Endothelial cell of umbilical vein (primary cell): ENCODE measurements at regions not wholly inside any gene's neighbourhood (a gene's known extent, or its start where the extent isn't known, plus 50 kb on each side); places are given as distances from the start of the nearest gene placed in this dataset.

Source experiments
- BruUV-seq: library from RNA; stranded (reverse); fragments of 400-500 nt; replicated peaks from 2 replicates; lab custom pipeline; 2021; lab: Mats Ljungman, UMichigan
- CTCF ChIA-PET: fragments of 300-600, 350-600 bp; sonication (Branson Sonifier 250); formaldehyde crosslinking; loops from one replicate; lab custom pipeline; 2021; ENCODE audit warnings: antibody characterized with exemption, inconsistent platforms; lab: Charles Lee
- POLR2A ChIA-PET: fragments of 300-600, 350-600 bp; sonication (Branson Sonifier 250); formaldehyde crosslinking; loops from one replicate; lab custom pipeline; 2021; ENCODE audit warnings: antibody characterized with exemption, inconsistent platforms; lab: Charles Lee
- DNase-seq: peaks from one replicate; pipeline ENCODE4 v3.0.0-alpha.2; 2011; ENCODE audit warnings: low read depth, low spot score
- FAIRE-seq: peaks from 2 replicates; lab custom pipeline; 2011; peaks lifted over from hg19 to GRCh38; lab: Jason Lieb, UNC
- H2AFZ ChIP-seq: 2 replicates; pipeline ENCODE4 v1.6.0; 2012; ENCODE audit warnings: low read depth, low read length, control low read depth, inconsistent platforms
- H3K27ac ChIP-seq: 2 replicates; pipeline ENCODE4 v1.5.1; 2011; ENCODE audit warnings: low read depth, mild to moderate bottlenecking, control low read depth, low read length, moderate library complexity; ENCODE audit not compliant: insufficient read depth
- H3K27me3 ChIP-seq, 2 experiments: 2 replicates each; pipeline versions ENCODE4 v1.6.0 to v1.6.1; 2011; ENCODE audit warnings: low read length in 2 of 2, mixed read lengths in 1 of 2; ENCODE audit not compliant: control insufficient read depth in 2 of 2, insufficient read depth in 2 of 2
- H3K36me3 ChIP-seq, 2 experiments: 2 replicates in 1 of 2; 3 replicates in 1 of 2; pipeline ENCODE4 v1.5.1; 2011; ENCODE audit warnings: low read length in 2 of 2, mild to moderate bottlenecking in 1 of 2, moderate library complexity in 1 of 2; ENCODE audit not compliant: control insufficient read depth in 2 of 2, insufficient read depth in 2 of 2; ENCODE audit errors: extremely low read depth in 1 of 2
- H3K4me1 ChIP-seq: 3 replicates; pipeline ENCODE4 v1.5.1; 2011; ENCODE audit warnings: mild to moderate bottlenecking, low read length; ENCODE audit not compliant: control insufficient read depth, insufficient read depth; ENCODE audit errors: extremely low read depth
- H3K4me2 ChIP-seq: 2 replicates; pipeline ENCODE4 v1.6.1; 2011; ENCODE audit warnings: low read length, control low read depth, mixed read lengths; ENCODE audit not compliant: insufficient read depth
- H3K4me3 ChIP-seq, 3 experiments: fragments of 200-600 bp in 1 of 3; sonication (generic), shearing (Covaris generic) in 1 of 3; replicated peaks in 1 of 3; 2 replicates each; pipeline ENCODE4 v1.5.1; 2011 to 2016; ENCODE audit warnings: control low read depth in 3 of 3, low read length in 3 of 3, mild to moderate bottlenecking in 2 of 3, inconsistent platforms in 1 of 3, low read depth in 1 of 3, moderate library complexity in 1 of 3; ENCODE audit not compliant: insufficient read depth in 1 of 3
- H3K79me2 ChIP-seq: 2 replicates; pipeline ENCODE4 v1.6.0; 2012; ENCODE audit warnings: low read length, inconsistent platforms; ENCODE audit not compliant: control insufficient read depth, insufficient read depth
- H3K9ac ChIP-seq: replicated peaks from 2 replicates; pipeline ENCODE3; 2011; ENCODE audit warnings: low read length, control low read depth; ENCODE audit not compliant: insufficient read depth; ENCODE audit errors: extremely low read depth
- H3K9me1 ChIP-seq: replicated peaks from 3 replicates; pipeline ENCODE4 v1.6.0; 2011; ENCODE audit warnings: mild to moderate bottlenecking, low read length; ENCODE audit not compliant: control insufficient read depth, insufficient read depth; ENCODE audit errors: extremely low read depth
- H3K9me3 ChIP-seq: replicated peaks from 2 replicates; pipeline ENCODE4 v1.5.1; 2012; ENCODE audit warnings: low read length, inconsistent platforms; ENCODE audit not compliant: control insufficient read depth, insufficient read depth
- H4K20me1 ChIP-seq: replicated peaks from 2 replicates; pipeline ENCODE3; 2011; ENCODE audit warnings: mild to moderate bottlenecking, low read length; ENCODE audit not compliant: control insufficient read depth, insufficient read depth; ENCODE audit errors: extremely low read depth
- CTCF ChIP-seq, 2 donors: IDR thresholded peaks; 1 replicate in 1 of 2; 2 replicates in 1 of 2; pipeline ENCODE4 v1.5.1; 2011; ENCODE audit warnings: low read length in 2 of 2, mild to moderate bottlenecking in 2 of 2, moderate library complexity in 2 of 2, control low read depth in 1 of 2, inconsistent platforms in 1 of 2, low read depth in 1 of 2; ENCODE audit not compliant: insufficient read depth in 1 of 2; ENCODE audit errors: extremely low read depth in 1 of 2
- JUN ChIP-seq: IDR thresholded peaks from 2 replicates; pipeline ENCODE4 v1.6.1; 2011; ENCODE audit warnings: borderline replicate concordance, low read depth; ENCODE audit not compliant: insufficient read length, insufficient read depth
- MYC ChIP-seq: IDR thresholded peaks from one replicate; pipeline ENCODE4 v1.6.1; 2011; ENCODE audit warnings: mild to moderate bottlenecking, low read depth, low read length
- dilution Hi-C: fragments of 300-500 bp; cut with MboI; formaldehyde crosslinking; loops from one replicate; pipeline ENCODE4 v1.15.0; 2019; ENCODE audit warnings: low sequenced_read_pairs; ENCODE audit not compliant: extremely low pct_ligation_motif_present
- intact Hi-C: fragments of 100-400 bp; cut with micrococcal nuclease; formaldehyde crosslinking; loops from one replicate; pipeline ENCODE4 v1.10.0; 2022

DNA sequence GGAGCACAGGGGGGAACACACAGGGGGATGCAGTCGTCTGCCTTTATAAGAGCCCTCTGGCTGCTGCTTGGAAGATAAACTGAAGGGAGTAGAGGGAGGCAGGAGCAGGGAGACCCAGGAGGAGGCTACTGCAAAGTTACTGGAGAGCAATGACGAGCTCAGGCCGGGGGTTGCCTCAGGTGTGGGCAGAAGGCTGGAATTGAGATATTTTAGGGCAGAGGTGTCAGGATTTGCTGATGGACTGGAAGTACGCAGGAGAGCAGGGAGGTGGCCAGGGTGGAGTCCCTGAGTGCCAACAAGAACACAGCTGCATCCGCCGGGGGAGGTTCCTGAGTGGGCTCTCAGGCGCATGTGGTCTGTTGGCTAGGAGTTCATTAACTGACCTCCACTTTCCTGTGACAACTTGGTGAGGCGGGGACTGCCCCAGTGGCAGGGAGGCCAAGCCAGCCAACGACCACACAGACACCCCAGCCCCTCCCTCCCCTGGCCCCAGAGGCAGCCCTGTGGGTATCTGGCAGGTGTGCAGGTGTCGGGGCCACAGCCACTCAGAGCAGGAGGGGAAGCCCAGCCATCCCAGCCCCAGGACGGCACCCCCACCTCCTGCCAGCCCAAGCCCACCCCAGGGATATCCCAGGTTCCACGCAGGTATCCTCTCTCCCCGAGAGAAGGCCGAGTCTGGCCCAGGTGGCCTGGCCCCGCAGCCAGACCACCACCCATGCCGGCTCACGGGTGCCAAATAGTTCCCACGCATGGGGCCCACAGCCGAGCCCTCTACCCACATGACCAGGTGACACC, 85.4 kb downstream of the NCOR2 start:
- peaks cover 3 to 4% of the 10 kb centered on the region in 2 experiments for H3K36me3 ChIP-seq
- dilution Hi-C loops: no loop called here
- BruUV-seq: no TSS peak

More for the DNA sequence above, 85.4 kb downstream of the NCOR2 start:
- ChIA-PET POLR2A (no interaction called here), CTCF (interaction anchor here (0.5 kb wide), 1 partner anchor 267 kb away, joined by 3 read pairs; no protein-coding TSS in a partner anchor)
- no peak overlapping the region for H3K4me3 ChIP-seq
- H3K27ac ChIP-seq: no peak overlapping the region
- H3K79me2 ChIP-seq: no peaks in the 10 kb centered on the region
- H3K9me3 ChIP-seq: no peaks in the 10 kb centered on the region
- H3K4me1 ChIP-seq: no peaks in the 10 kb centered on the region
- TF ChIP-seq JUN (no peak), CTCF (IDR thresholded peaks at IDR 0.05; ENCODE audit: extremely low read depth in 1 of 2, insufficient read depth in 1 of 2, low read depth in 1 of 2, low read length in 2 of 2) (no peak), MYC (no peak)
- intact Hi-C loops: no loop called here
- H4K20me1 ChIP-seq: no peaks in the 10 kb centered on the region
- no peak overlapping the region for H3K4me2 ChIP-seq
- FAIRE-seq (no peak), DNase-seq (no peak)
- H3K9me1 ChIP-seq: no peaks in the 10 kb centered on the region
- H2AFZ ChIP-seq: no peak overlapping the region
- no peaks in the 10 kb centered on the region for H3K27me3 ChIP-seq
- H3K9ac ChIP-seq: no peak overlapping the region
